ENCODE measurements at regions not wholly inside any gene's neighbourhood (a gene's known extent, or its start where the extent isn't known, plus 50 kb on each side); places are given as distances from the start of the nearest gene placed in this dataset.

- Histone ChIP-seq H2BK5ac (ENCODE audit: low read depth, low read length) (no peak overlapping the region), H2BK120ac (replicated peaks; ENCODE audit: low read depth, low read length) (no peak overlapping the region), H3K9me3 (ENCODE audit: insufficient read depth in 2 of 2, low read depth in 1 of 2, low read length in 1 of 2) (no peaks in the 10 kb centered on the region), H3K14ac (ENCODE audit: insufficient read length) (no peak overlapping the region), H2BK15ac (ENCODE audit: low read length) (no peak overlapping the region), H3K56ac (replicated peaks; ENCODE audit: insufficient read length, low read depth, low read length) (no peak overlapping the region), H2BK20ac (ENCODE audit: low read length) (no peak overlapping the region), H3K4me2 (ENCODE audit: insufficient read depth in 1 of 2, low read depth in 2 of 2, low read length in 2 of 2) (no peak overlapping the region), H4K8ac (ENCODE audit: extremely low read depth, insufficient read depth, low read length) (no peak overlapping the region), H3K79me2 (ENCODE audit: control insufficient read depth in 1 of 2, insufficient read depth in 2 of 2, low read length in 2 of 2) (no peaks in the 10 kb centered on the region), H3K23me2 (ENCODE audit: low read depth, low read length) (no peaks in the 10 kb centered on the region), H2BK12ac (ENCODE audit: low read depth, low read length) (no peak overlapping the region), H4K20me1 (replicated peaks in 1 of 2; ENCODE audit: control insufficient read depth in 1 of 2, insufficient read depth in 2 of 2, low read length in 2 of 2) (no peaks in the 10 kb centered on the region), H4K5ac (ENCODE audit: insufficient read length, low read depth, low read length) (no peak overlapping the region), H3K4ac (replicated peaks; ENCODE audit: insufficient read length, low read depth, low read length) (no peak overlapping the region), H3K18ac (ENCODE audit: extremely low read depth, low read length) (no peak overlapping the region), H2AFZ (ENCODE audit: low read length) (no peak overlapping the region), H4K91ac (replicated peaks; ENCODE audit: insufficient read length, low read length) (no peak overlapping the region), H3K36me3 (ENCODE audit: control insufficient read depth in 2 of 4, insufficient read depth in 4 of 4, low read length in 3 of 4) (no peaks in the 10 kb centered on the region), H3K4me3 (ENCODE audit: extremely low read depth in 1 of 4, insufficient read depth in 2 of 4, low read depth in 3 of 4, low read length in 4 of 4) (no peak overlapping the region), H3K27me3 (replicated peaks in 1 of 4; ENCODE audit: control insufficient read depth in 3 of 4, extremely low read depth in 1 of 4, insufficient read depth in 3 of 4, low read length in 3 of 4) (no peaks in the 10 kb centered on the region), H3K23ac (ENCODE audit: insufficient read length) (no peak overlapping the region), H3K9ac (replicated peaks in 1 of 4; ENCODE audit: extremely low read depth in 1 of 4, low read depth in 3 of 4, low read length in 3 of 4) (no peak overlapping the region), H3K79me1 (ENCODE audit: low read depth, low read length) (no peaks in the 10 kb centered on the region), H3K4me1 (replicated peaks in 1 of 4; ENCODE audit: control insufficient read depth in 3 of 4, insufficient read depth in 4 of 4, low read length in 3 of 4) (peaks cover 0 to 8% (median 3%) of the 10 kb centered on the region in 4 experiments; a peak in 3 of 7 replicates), H3K27ac (ENCODE audit: low read depth, low read length) (no peak overlapping the region), H2AK5ac (ENCODE audit: low read depth, low read length) (no peak overlapping the region)
- ChIA-PET CTCF (ENCODE audit: partially characterized antibody) (no interaction called here), POLR2A (ENCODE audit: partially characterized antibody) (no interaction called here)
- DNase-seq (ENCODE audit: low read depth in 1 of 2, low spot score in 2 of 2) (no peak), FAIRE-seq (no peak)
- WGBS, 2 experiments (ENCODE audit: extremely low coverage in 1 of 2, insufficient coverage in 1 of 2, insufficient read length in 1 of 2, insufficient replicate concordance in 2 of 2, low coverage in 1 of 2, low lambda C conversion rate in 2 of 2, missing lambda C conversion rate in 1 of 2), result 77% methylated on average over 3 of the region's 3 CpGs; no CpG with 5 or more reads in 1 of the 2 experiments
- TF ChIP-seq GABPA (IDR thresholded peaks at IDR 0.05; ENCODE audit: borderline replicate concordance, insufficient read depth, low read length) (no peak), ASH2L (IDR thresholded peaks at IDR 0.05; ENCODE audit: low read length) (no peak), HDAC6 (IDR thresholded peaks at IDR 0.05; ENCODE audit: low read depth, low read length) (no peak), CBX5 (IDR thresholded peaks at IDR 0.05; ENCODE audit: low read depth, low read length) (no peak), TBP (IDR thresholded peaks at IDR 0.05; ENCODE audit: low read depth, low read length) (no peak), RBBP5 (IDR thresholded peaks at IDR 0.05; ENCODE audit: borderline replicate concordance, low read depth, low read length) (no peak), SIX5 (IDR thresholded peaks at IDR 0.05; ENCODE audit: low read depth, low read length) (no peak), SAP30 (IDR thresholded peaks at IDR 0.05; ENCODE audit: insufficient read depth, insufficient replicate concordance, low read length) (no peak), CBX8 (IDR thresholded peaks at IDR 0.05; ENCODE audit: borderline replicate concordance, low read depth, low read length) (no peak), CHD2 (IDR thresholded peaks at IDR 0.05; ENCODE audit: low read length) (no peak), BCL11A (IDR thresholded peaks at IDR 0.05; ENCODE audit: low read depth in 2 of 2, low read length in 2 of 2) (no peak), SP1 (IDR thresholded peaks at IDR 0.05; ENCODE audit: low read depth, low read length) (no peak), RAD21 (IDR thresholded peaks at IDR 0.05 in 1 of 2, conservative IDR thresholded peaks at IDR 0.05 in 1 of 2; ENCODE audit: low read depth in 2 of 2, low read length in 2 of 2) (no peak), TAF7 (optimal IDR thresholded peaks at IDR 0.05; ENCODE audit: borderline replicate concordance, low read depth, low read length) (no peak), RXRA (IDR thresholded peaks at IDR 0.05; ENCODE audit: insufficient read depth, low read depth, low read length) (no peak), SP4 (IDR thresholded peaks at IDR 0.05; ENCODE audit: low read length) (no peak)
These were observed 471.6 kb downstream of the MED10 start for GRCh38 chr5:5906778-5907177.

Data from H1 (cell line).